GM12878 (cell line): ENCODE measurements at regions not wholly inside any gene's neighbourhood (a gene's known extent, or its start where the extent isn't known, plus 50 kb on each side); places are given as distances from the start of the nearest gene placed in this dataset.

Experiments
- ATAC-seq: fragments of 200-7000 bp; cut with Tn5 transposase; 3 replicates; pipeline ENCODE4 v1.9.1; 2020; ENCODE audit warnings: mild to moderate bottlenecking, moderate library complexity
- BruUV-seq: library from RNA; stranded (reverse); fragments of 400-500 nt; replicated peaks from 2 replicates; lab custom pipeline; 2021; lab: Mats Ljungman, UMichigan
- CTCF ChIA-PET: fragments of 300-600 bp; sonication (Branson Sonifier 250); formaldehyde crosslinking; extraction: SDS; loops from one replicate; lab custom pipeline; 2021; ENCODE audit warnings: inconsistent platforms; lab: Yijun Ruan, JAX
- POLR2A ChIA-PET: fragments of 350-600 bp; formaldehyde crosslinking; extraction: SDS; loops from one replicate; lab custom pipeline; 2021; ENCODE audit warnings: inconsistent platforms; lab: Charles Lee
- RAD21 ChIA-PET: fragments of 300-600 bp; sonication (Branson Sonifier 250); formaldehyde crosslinking; loops from one replicate; lab custom pipeline; 2023; ENCODE audit warnings: antibody characterized with exemption; ENCODE audit not compliant: unreplicated experiment; lab: Charles Lee
- SMC1A ChIA-PET: fragments of 300-600 bp; sonication (Branson Sonifier 250); formaldehyde crosslinking; loops from one replicate; lab custom pipeline; 2023; ENCODE audit not compliant: unreplicated experiment, uncharacterized antibody; lab: Charles Lee
- DNase-seq: peaks from one replicate; pipeline ENCODE4 v3.0.0-alpha.2; 2011; ENCODE audit warnings: low read depth, low spot score
- FAIRE-seq: peaks from 3 replicates; lab custom pipeline; 2011; peaks lifted over from hg19 to GRCh38; lab: Jason Lieb, UNC
- H2AFZ ChIP-seq: 2 replicates; pipeline ENCODE4 v1.6.0; 2011; ENCODE audit warnings: low read depth, low read length, control low read depth; ENCODE audit not compliant: control insufficient read depth
- H3K27ac ChIP-seq: 2 replicates; pipeline ENCODE4 v1.5.1; 2011; ENCODE audit warnings: control low read depth; ENCODE audit not compliant: control insufficient read depth, insufficient read depth
- H3K27me3 ChIP-seq, 2 experiments: replicated peaks in 1 of 2; 2 replicates each; pipeline versions ENCODE4 v1.6.0 to v1.6.1; 2011; ENCODE audit warnings: low read length in 1 of 2; ENCODE audit not compliant: control insufficient read depth in 2 of 2, insufficient read depth in 2 of 2
- H3K36me3 ChIP-seq, 2 experiments: 2 replicates each; pipeline ENCODE4 v1.5.1; 2011; ENCODE audit warnings: low read length in 1 of 2; ENCODE audit not compliant: control insufficient read depth in 2 of 2, insufficient read depth in 2 of 2
- H3K4me1 ChIP-seq: 2 replicates; pipeline ENCODE4 v1.6.1; 2011; ENCODE audit warnings: mild to moderate bottlenecking, low read length, moderate library complexity, mixed read lengths; ENCODE audit not compliant: control insufficient read depth, insufficient read depth
- H3K4me2 ChIP-seq: 2 replicates; pipeline ENCODE4 v1.6.0; 2011; ENCODE audit warnings: control low read depth; ENCODE audit not compliant: control insufficient read depth, insufficient read depth
- H3K4me3 ChIP-seq: fragments of 200-600 bp; sonication (generic); 2 replicates; pipeline ENCODE4 v1.5.1; 2016
- H3K79me2 ChIP-seq: 2 replicates; pipeline ENCODE4 v1.6.0; 2011; ENCODE audit warnings: low read length; ENCODE audit not compliant: control insufficient read depth, insufficient read depth
- H3K9ac ChIP-seq: 2 replicates; pipeline ENCODE4 v1.8.0; 2011; ENCODE audit warnings: low read length, control low read depth, mixed read lengths; ENCODE audit not compliant: control insufficient read depth, insufficient read depth
- H3K9me3 ChIP-seq: replicated peaks from 3 replicates; pipeline ENCODE4 v1.5.1; 2011; ENCODE audit warnings: mild to moderate bottlenecking, low read length; ENCODE audit not compliant: control insufficient read depth, insufficient read depth
- H4K20me1 ChIP-seq: 2 replicates; pipeline ENCODE4 v1.6.0; 2011; ENCODE audit not compliant: control insufficient read depth, insufficient read depth
- CHD4 ChIP-seq: fragments of 200-600 bp; sonication (generic); IDR thresholded peaks from 2 replicates; pipeline ENCODE4 v1.6.1; 2016; ENCODE audit warnings: mild to moderate bottlenecking
- GABPA ChIP-seq: IDR thresholded peaks from 2 replicates; pipeline ENCODE4 v1.6.1; 2014; ENCODE audit warnings: antibody characterized with exemption, low read depth, mild to moderate bottlenecking, inconsistent platforms
- HDAC6 ChIP-seq: fragments of 200-600 bp; sonication (generic); IDR thresholded peaks from one replicate; pipeline ENCODE4 v1.8.0; 2017; ENCODE audit warnings: antibody characterized with exemption; ENCODE audit not compliant: unreplicated experiment
- IKZF1 ChIP-seq: fragments of 450-650 bp; conservative IDR thresholded peaks from 2 replicates; pipeline ENCODE4 v1.6.1; 2017; ENCODE audit warnings: antibody characterized with exemption, mild to moderate bottlenecking
- JUNB ChIP-seq: IDR thresholded peaks from 2 replicates; pipeline ENCODE4 v1.6.1; 2016; ENCODE audit warnings: antibody characterized with exemption, mild to moderate bottlenecking
- RCOR1 ChIP-seq: conservative IDR thresholded peaks from 2 replicates; pipeline ENCODE4 v1.6.1; 2012; ENCODE audit warnings: low read depth, low read length, improper control_type of control experiment
- SMAD5 ChIP-seq: IDR thresholded peaks from 2 replicates; pipeline ENCODE4 v1.6.1; 2016; ENCODE audit warnings: antibody characterized with exemption, low read depth
- SMC3 ChIP-seq: IDR thresholded peaks from 2 replicates; pipeline ENCODE4 v1.6.1; 2011; ENCODE audit warnings: low read length, improper control_type of control experiment, borderline replicate concordance
- STAT1 ChIP-seq: fragments of 450-650 bp; conservative IDR thresholded peaks from 2 replicates; pipeline ENCODE4 v1.6.1; 2014; ENCODE audit warnings: antibody characterized with exemption, mild to moderate bottlenecking
- TBL1XR1 ChIP-seq: IDR thresholded peaks from 2 replicates; pipeline ENCODE4 v1.6.1; 2012; ENCODE audit warnings: low read depth, low read length, improper control_type of control experiment
- TCF12 ChIP-seq: IDR thresholded peaks from 2 replicates; pipeline ENCODE4 v1.6.1; 2011; ENCODE audit warnings: low read depth, mild to moderate bottlenecking, low read length
- WRNIP1 ChIP-seq: IDR thresholded peaks from 2 replicates; pipeline ENCODE4 v1.6.1; 2011; ENCODE audit warnings: low read depth, low read length, improper control_type of control experiment, borderline replicate concordance
- ZNF384 ChIP-seq: IDR thresholded peaks from 2 replicates; pipeline ENCODE4 v1.6.1; 2012; ENCODE audit warnings: low read depth, mild to moderate bottlenecking, low read length, improper control_type of control experiment, borderline replicate concordance
- WGBS: methylation state at CpG from one replicate; pipeline ENCODE4 v1.1.6; 2016; ENCODE audit warnings: low lambda C conversion rate; ENCODE audit not compliant: insufficient replicate concordance, insufficient coverage; ENCODE audit errors: missing lambda C conversion rate; 5-methylcytosine and 5-hydroxymethylcytosine counted together
- in situ Hi-C: fragments of 300-500 bp; cut with MboI; formaldehyde crosslinking; loops from 9 replicates; pipeline ENCODE4 v1.14.3; 2018; ENCODE audit warnings: mixed read lengths
- intact Hi-C: fragments of 100-400 bp; cut with micrococcal nuclease; formaldehyde crosslinking; loops from one replicate; pipeline ENCODE4 v1.14.2; 2022; ENCODE audit not compliant: unreplicated experiment
- TF ChIP-seq, protein P1 (sequence below): fragments of 450-650 bp; IDR thresholded peaks from 2 replicates; pipeline ENCODE4 v1.6.1; 2017; ENCODE audit warnings: borderline replicate concordance
- TF ChIP-seq, protein P2 (sequence below): fragments of 450-650 bp; IDR thresholded peaks from 2 replicates; pipeline ENCODE4 v1.6.1; 2017; ENCODE audit warnings: mild to moderate bottlenecking, moderate library complexity
- TF ChIP-seq, protein P3 (sequence below): IDR thresholded peaks from 2 replicates; pipeline ENCODE4 v1.6.1; 2012; ENCODE audit warnings: low read depth, low read length, improper control_type of control experiment

GRCh38 chr9:108117306-108117705 is 627.7 kb upstream of the KLF4 start:
- Histone ChIP-seq H3K9ac (no peak overlapping the region), H3K36me3 (no peaks in the 10 kb centered on the region), H3K79me2 (no peaks in the 10 kb centered on the region), H2AFZ (no peak overlapping the region), H3K9me3 (no peaks in the 10 kb centered on the region; the same call in 2 of the 3 replicates), H3K4me1 (no peaks in the 10 kb centered on the region), H3K4me2 (no peak overlapping the region), H3K4me3 (no peak overlapping the region), H4K20me1 (no peaks in the 10 kb centered on the region), H3K27me3 (no peaks in the 10 kb centered on the region), H3K27ac (no peak overlapping the region)
- ChIA-PET RAD21 (no interaction called here), SMC1A (no interaction called here), CTCF (no interaction called here), POLR2A (no interaction called here)
- TF ChIP-seq JUNB (no peak), TBL1XR1 (no peak), RCOR1 (no peak), IKZF1 (no peak), STAT1 (no peak), CHD4 (no peak), SMAD5 (no peak), HDAC6 (no peak), ZNF384 (no peak), SMC3 (no peak), TCF12 (no peak), GABPA (no peak), WRNIP1 (no peak)
- TF ChIP-seq, protein P1, sequence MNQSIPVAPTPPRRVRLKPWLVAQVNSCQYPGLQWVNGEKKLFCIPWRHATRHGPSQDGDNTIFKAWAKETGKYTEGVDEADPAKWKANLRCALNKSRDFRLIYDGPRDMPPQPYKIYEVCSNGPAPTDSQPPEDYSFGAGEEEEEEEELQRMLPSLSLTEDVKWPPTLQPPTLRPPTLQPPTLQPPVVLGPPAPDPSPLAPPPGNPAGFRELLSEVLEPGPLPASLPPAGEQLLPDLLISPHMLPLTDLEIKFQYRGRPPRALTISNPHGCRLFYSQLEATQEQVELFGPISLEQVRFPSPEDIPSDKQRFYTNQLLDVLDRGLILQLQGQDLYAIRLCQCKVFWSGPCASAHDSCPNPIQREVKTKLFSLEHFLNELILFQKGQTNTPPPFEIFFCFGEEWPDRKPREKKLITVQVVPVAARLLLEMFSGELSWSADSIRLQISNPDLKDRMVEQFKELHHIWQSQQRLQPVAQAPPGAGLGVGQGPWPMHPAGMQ: no peak
- TF ChIP-seq, protein P2, sequence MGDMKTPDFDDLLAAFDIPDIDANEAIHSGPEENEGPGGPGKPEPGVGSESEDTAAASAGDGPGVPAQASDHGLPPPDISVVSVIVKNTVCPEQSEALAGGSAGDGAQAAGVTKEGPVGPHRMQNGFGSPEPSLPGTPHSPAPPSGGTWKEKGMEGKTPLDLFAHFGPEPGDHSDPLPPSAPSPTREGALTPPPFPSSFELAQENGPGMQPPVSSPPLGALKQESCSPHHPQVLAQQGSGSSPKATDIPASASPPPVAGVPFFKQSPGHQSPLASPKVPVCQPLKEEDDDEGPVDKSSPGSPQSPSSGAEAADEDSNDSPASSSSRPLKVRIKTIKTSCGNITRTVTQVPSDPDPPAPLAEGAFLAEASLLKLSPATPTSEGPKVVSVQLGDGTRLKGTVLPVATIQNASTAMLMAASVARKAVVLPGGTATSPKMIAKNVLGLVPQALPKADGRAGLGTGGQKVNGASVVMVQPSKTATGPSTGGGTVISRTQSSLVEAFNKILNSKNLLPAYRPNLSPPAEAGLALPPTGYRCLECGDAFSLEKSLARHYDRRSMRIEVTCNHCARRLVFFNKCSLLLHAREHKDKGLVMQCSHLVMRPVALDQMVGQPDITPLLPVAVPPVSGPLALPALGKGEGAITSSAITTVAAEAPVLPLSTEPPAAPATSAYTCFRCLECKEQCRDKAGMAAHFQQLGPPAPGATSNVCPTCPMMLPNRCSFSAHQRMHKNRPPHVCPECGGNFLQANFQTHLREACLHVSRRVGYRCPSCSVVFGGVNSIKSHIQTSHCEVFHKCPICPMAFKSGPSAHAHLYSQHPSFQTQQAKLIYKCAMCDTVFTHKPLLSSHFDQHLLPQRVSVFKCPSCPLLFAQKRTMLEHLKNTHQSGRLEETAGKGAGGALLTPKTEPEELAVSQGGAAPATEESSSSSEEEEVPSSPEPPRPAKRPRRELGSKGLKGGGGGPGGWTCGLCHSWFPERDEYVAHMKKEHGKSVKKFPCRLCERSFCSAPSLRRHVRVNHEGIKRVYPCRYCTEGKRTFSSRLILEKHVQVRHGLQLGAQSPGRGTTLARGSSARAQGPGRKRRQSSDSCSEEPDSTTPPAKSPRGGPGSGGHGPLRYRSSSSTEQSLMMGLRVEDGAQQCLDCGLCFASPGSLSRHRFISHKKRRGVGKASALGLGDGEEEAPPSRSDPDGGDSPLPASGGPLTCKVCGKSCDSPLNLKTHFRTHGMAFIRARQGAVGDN: no peak
- TF ChIP-seq, protein P3, sequence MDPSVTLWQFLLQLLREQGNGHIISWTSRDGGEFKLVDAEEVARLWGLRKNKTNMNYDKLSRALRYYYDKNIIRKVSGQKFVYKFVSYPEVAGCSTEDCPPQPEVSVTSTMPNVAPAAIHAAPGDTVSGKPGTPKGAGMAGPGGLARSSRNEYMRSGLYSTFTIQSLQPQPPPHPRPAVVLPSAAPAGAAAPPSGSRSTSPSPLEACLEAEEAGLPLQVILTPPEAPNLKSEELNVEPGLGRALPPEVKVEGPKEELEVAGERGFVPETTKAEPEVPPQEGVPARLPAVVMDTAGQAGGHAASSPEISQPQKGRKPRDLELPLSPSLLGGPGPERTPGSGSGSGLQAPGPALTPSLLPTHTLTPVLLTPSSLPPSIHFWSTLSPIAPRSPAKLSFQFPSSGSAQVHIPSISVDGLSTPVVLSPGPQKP: no peak
- in situ Hi-C loops (no loop called here), intact Hi-C loops (no loop called here)
- ATAC-seq: no peak
- no peak for FAIRE-seq
- WGBS: 33% methylated on average over 2 of the region's 2 CpGs
- no TSS peak for BruUV-seq
- DNase-seq: no peak
